WTC11 (cell line): ENCODE measurements at regions not wholly inside any gene's neighbourhood (a gene's known extent, or its start where the extent isn't known, plus 50 kb on each side); places are given as distances from the start of the nearest gene placed in this dataset.

Experiments
- CTCF ChIP-seq: fragments of 200-600 bp; IDR thresholded peaks from 2 replicates; pipeline ENCODE4 v1.8.0; 2022; ENCODE audit warnings: antibody characterized with exemption
- E2F5 ChIP-seq: sonication (generic); formaldehyde crosslinking; IDR thresholded peaks from 2 replicates; pipeline ENCODE4 v1.8.1; 2022; ENCODE audit warnings: mild to moderate bottlenecking, moderate library complexity, missing genetic modification reagents
- MAX ChIP-seq: sonication (generic); formaldehyde crosslinking; IDR thresholded peaks from 2 replicates; pipeline ENCODE4 v1.8.0; 2022; ENCODE audit warnings: mild to moderate bottlenecking, missing genetic modification reagents
- ZBTB21 ChIP-seq: sonication (generic); formaldehyde crosslinking; IDR thresholded peaks from 2 replicates; pipeline ENCODE4 v1.8.1; 2023; ENCODE audit warnings: mild to moderate bottlenecking, missing genetic modification reagents, borderline replicate concordance
- TF ChIP-seq, protein P1 (sequence below): sonication (generic); formaldehyde crosslinking; conservative IDR thresholded peaks from 2 replicates; pipeline ENCODE4 v1.8.1; 2023; ENCODE audit warnings: mild to moderate bottlenecking, low read depth, missing genetic modification reagents, moderate library complexity

DNA sequence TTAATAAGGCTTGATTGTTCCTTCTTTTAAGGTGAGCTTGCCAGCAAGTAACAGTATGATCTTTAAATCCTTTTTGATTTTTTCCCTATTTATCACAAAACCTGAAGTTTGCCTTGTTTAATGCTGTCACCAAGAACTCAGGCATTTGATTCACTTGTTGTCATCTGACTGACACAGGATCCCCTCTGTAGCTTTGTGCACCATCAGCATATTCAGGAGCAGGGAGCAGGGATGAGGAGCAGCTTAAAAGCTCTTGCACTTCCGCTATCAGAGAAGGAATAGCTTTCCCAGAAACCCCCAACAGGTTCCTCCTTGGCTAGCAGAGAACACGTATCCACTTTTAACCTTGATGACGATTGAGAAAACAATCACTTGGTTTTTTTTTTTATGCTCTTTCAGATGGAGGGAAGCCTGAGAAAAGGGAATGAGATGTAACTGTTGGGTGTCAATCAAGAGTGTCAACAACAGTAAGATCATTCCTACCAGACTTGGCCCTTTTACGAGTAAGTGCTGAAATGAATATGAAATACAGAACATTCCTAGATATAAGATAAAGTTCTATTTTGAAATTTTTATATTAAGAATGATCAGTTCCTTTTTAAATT lies 433.1 kb upstream of the CDH18 start:
- TF ChIP-seq ZBTB21 (CRISPR knock-in tag) (no peak), CTCF (no peak), E2F5 (no peak), MAX (CRISPR knock-in tag) (no peak)
- TF ChIP-seq, protein P1, sequence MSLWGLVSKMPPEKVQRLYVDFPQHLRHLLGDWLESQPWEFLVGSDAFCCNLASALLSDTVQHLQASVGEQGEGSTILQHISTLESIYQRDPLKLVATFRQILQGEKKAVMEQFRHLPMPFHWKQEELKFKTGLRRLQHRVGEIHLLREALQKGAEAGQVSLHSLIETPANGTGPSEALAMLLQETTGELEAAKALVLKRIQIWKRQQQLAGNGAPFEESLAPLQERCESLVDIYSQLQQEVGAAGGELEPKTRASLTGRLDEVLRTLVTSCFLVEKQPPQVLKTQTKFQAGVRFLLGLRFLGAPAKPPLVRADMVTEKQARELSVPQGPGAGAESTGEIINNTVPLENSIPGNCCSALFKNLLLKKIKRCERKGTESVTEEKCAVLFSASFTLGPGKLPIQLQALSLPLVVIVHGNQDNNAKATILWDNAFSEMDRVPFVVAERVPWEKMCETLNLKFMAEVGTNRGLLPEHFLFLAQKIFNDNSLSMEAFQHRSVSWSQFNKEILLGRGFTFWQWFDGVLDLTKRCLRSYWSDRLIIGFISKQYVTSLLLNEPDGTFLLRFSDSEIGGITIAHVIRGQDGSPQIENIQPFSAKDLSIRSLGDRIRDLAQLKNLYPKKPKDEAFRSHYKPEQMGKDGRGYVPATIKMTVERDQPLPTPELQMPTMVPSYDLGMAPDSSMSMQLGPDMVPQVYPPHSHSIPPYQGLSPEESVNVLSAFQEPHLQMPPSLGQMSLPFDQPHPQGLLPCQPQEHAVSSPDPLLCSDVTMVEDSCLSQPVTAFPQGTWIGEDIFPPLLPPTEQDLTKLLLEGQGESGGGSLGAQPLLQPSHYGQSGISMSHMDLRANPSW, result no peak
